H1 (cell line): ENCODE measurements at regions not wholly inside any gene's neighbourhood (a gene's known extent, or its start where the extent isn't known, plus 50 kb on each side); places are given as distances from the start of the nearest gene placed in this dataset.

Source experiments
- CTCF ChIA-PET: fragments of 300-600 bp; sonication (Branson Sonifier 250); formaldehyde crosslinking; loops from one replicate; lab custom pipeline; 2021; ENCODE audit not compliant: partially characterized antibody; lab: Charles Lee
- POLR2A ChIA-PET: fragments of 300-600 bp; sonication (Branson Sonifier 250); formaldehyde crosslinking; loops from one replicate; lab custom pipeline; 2021; ENCODE audit warnings: inconsistent platforms; ENCODE audit not compliant: partially characterized antibody; lab: Charles Lee
- DNase-seq, 2 experiments: peaks; one replicate each; pipeline versions ENCODE4 v3.0.0 to v3.0.0-alpha.2; 2010 to 2022; ENCODE audit warnings: low spot score in 2 of 2, low read depth in 1 of 2, mixed read lengths in 1 of 2
- FAIRE-seq: peaks from 2 replicates; lab custom pipeline; 2011; peaks lifted over from hg19 to GRCh38; lab: Jason Lieb, UNC
- H2AFZ ChIP-seq: 2 replicates; pipeline ENCODE4 v1.8.1; 2012; ENCODE audit warnings: low read length, inconsistent platforms
- H2AK5ac ChIP-seq: 2 replicates; pipeline ENCODE4 v1.6.1; 2013; ENCODE audit warnings: low read depth, low read length
- H2BK120ac ChIP-seq: replicated peaks from 2 replicates; pipeline ENCODE3; 2013; ENCODE audit warnings: low read depth, low read length, inconsistent platforms
- H2BK12ac ChIP-seq: 2 replicates; pipeline ENCODE4 v1.6.1; 2013; ENCODE audit warnings: low read depth, low read length
- H2BK15ac ChIP-seq: 2 replicates; pipeline ENCODE4 v1.6.1; 2013; ENCODE audit warnings: low read length
- H2BK20ac ChIP-seq: 2 replicates; pipeline ENCODE4 v1.6.1; 2013; ENCODE audit warnings: low read length
- H2BK5ac ChIP-seq: 2 replicates; pipeline ENCODE4 v1.6.1; 2013; ENCODE audit warnings: low read depth, low read length
- H3K14ac ChIP-seq: 2 replicates; pipeline ENCODE4 v1.6.1; 2013; ENCODE audit warnings: inconsistent platforms; ENCODE audit not compliant: insufficient read length
- H3K18ac ChIP-seq: 2 replicates; pipeline ENCODE4 v1.6.1; 2013; ENCODE audit warnings: low read length; ENCODE audit errors: extremely low read depth
- H3K23ac ChIP-seq: 2 replicates; pipeline ENCODE4 v1.6.1; 2013; ENCODE audit warnings: inconsistent platforms; ENCODE audit not compliant: insufficient read length
- H3K23me2 ChIP-seq: 2 replicates; pipeline ENCODE4 v1.6.1; 2013; ENCODE audit warnings: low read depth, low read length
- H3K27ac ChIP-seq: 2 replicates; pipeline ENCODE4 v1.6.1; 2011; ENCODE audit warnings: low read depth, low read length, inconsistent platforms
- H3K27me3 ChIP-seq, 4 experiments: replicated peaks in 1 of 4; 1 replicate in 1 of 4; 2 replicates in 3 of 4; pipeline versions ENCODE4 v1.6.1 to v1.8.1; 2011 to 2013; ENCODE audit warnings: low read length in 3 of 4, mild to moderate bottlenecking in 3 of 4, inconsistent platforms in 2 of 4, mixed read lengths in 2 of 4, moderate library complexity in 1 of 4; ENCODE audit not compliant: control insufficient read depth in 3 of 4, insufficient read depth in 3 of 4; ENCODE audit errors: extremely low read depth in 1 of 4
- H3K36me3 ChIP-seq, 4 experiments: 2 replicates each; pipeline versions ENCODE4 v1.6.1 to v1.8.1; 2011 to 2013; ENCODE audit warnings: mild to moderate bottlenecking in 4 of 4, low read length in 3 of 4, moderate library complexity in 2 of 4, control low read depth in 1 of 4, inconsistent platforms in 1 of 4; ENCODE audit not compliant: insufficient read depth in 4 of 4, control insufficient read depth in 2 of 4
- H3K4ac ChIP-seq: replicated peaks from 2 replicates; pipeline ENCODE3; 2013; ENCODE audit warnings: low read length, low read depth, mixed read lengths, inconsistent platforms; ENCODE audit not compliant: insufficient read length
- H3K4me1 ChIP-seq, 4 experiments: replicated peaks in 1 of 4; 1 replicate in 1 of 4; 2 replicates in 3 of 4; pipeline versions ENCODE4 v1.6.1 to v1.8.1; 2011 to 2013; ENCODE audit warnings: low read length in 3 of 4, inconsistent platforms in 2 of 4, mixed read lengths in 1 of 4; ENCODE audit not compliant: insufficient read depth in 4 of 4, control insufficient read depth in 3 of 4
- H3K4me2 ChIP-seq, 2 experiments: 2 replicates each; pipeline versions ENCODE4 v1.6.1 to v1.8.1; 2011 to 2013; ENCODE audit warnings: low read depth in 2 of 2, low read length in 2 of 2, control low read depth in 1 of 2, inconsistent platforms in 1 of 2, mild to moderate bottlenecking in 1 of 2; ENCODE audit not compliant: insufficient read depth in 1 of 2
- H3K4me3 ChIP-seq, 4 experiments: fragments of 200-600, 300-600 bp in 1 of 4; sonication (generic), shearing (Covaris generic), sonication (Bioruptor Twin) in 1 of 4; 2 replicates each; pipeline versions ENCODE4 v1.5.1 to v1.8.1; 2011 to 2016; ENCODE audit warnings: low read length in 4 of 4, low read depth in 3 of 4, control low read depth in 2 of 4, inconsistent platforms in 2 of 4, mild to moderate bottlenecking in 2 of 4, mixed read lengths in 1 of 4, moderate library complexity in 1 of 4; ENCODE audit not compliant: insufficient read depth in 2 of 4; ENCODE audit errors: extremely low read depth in 1 of 4
- H3K56ac ChIP-seq: replicated peaks from 2 replicates; pipeline ENCODE3; 2013; ENCODE audit warnings: low read depth, mild to moderate bottlenecking, mixed read lengths, low read length, inconsistent platforms; ENCODE audit not compliant: insufficient read length
- H3K79me1 ChIP-seq: 2 replicates; pipeline ENCODE4 v1.6.1; 2013; ENCODE audit warnings: low read depth, low read length, control low read depth
- H3K79me2 ChIP-seq, 2 experiments: 2 replicates each; pipeline versions ENCODE4 v1.6.1 to v1.8.1; 2012 to 2013; ENCODE audit warnings: low read length in 2 of 2, mild to moderate bottlenecking in 2 of 2, inconsistent platforms in 1 of 2; ENCODE audit not compliant: insufficient read depth in 2 of 2, control insufficient read depth in 1 of 2
- H3K9ac ChIP-seq, 4 experiments: replicated peaks in 1 of 4; 1 replicate in 1 of 4; 2 replicates in 3 of 4; pipeline versions ENCODE4 v1.6.1 to v1.8.1; 2011 to 2013; ENCODE audit warnings: low read depth in 3 of 4, low read length in 3 of 4, control low read depth in 2 of 4, mild to moderate bottlenecking in 2 of 4, moderate library complexity in 2 of 4, inconsistent platforms in 1 of 4; ENCODE audit errors: extremely low read depth in 1 of 4
- H3K9me3 ChIP-seq, 2 experiments: 2 replicates each; pipeline versions ENCODE4 v1.6.1 to v1.8.1; 2012 to 2013; ENCODE audit warnings: mild to moderate bottlenecking in 2 of 2, moderate library complexity in 2 of 2, control low read depth in 1 of 2, inconsistent platforms in 1 of 2, low read depth in 1 of 2, low read length in 1 of 2, mixed read lengths in 1 of 2; ENCODE audit not compliant: insufficient read depth in 2 of 2
- H4K20me1 ChIP-seq, 2 experiments: replicated peaks in 1 of 2; 2 replicates each; pipeline versions ENCODE3 to v1.8.1; 2011 to 2013; ENCODE audit warnings: inconsistent platforms in 2 of 2, low read length in 2 of 2, mild to moderate bottlenecking in 1 of 2; ENCODE audit not compliant: insufficient read depth in 2 of 2, control insufficient read depth in 1 of 2
- H4K5ac ChIP-seq: 2 replicates; pipeline ENCODE4 v1.6.1; 2013; ENCODE audit warnings: low read length, low read depth, mixed read lengths, inconsistent platforms; ENCODE audit not compliant: insufficient read length
- H4K8ac ChIP-seq: 2 replicates; pipeline ENCODE4 v1.8.0; 2013; ENCODE audit warnings: mild to moderate bottlenecking, moderate library complexity, low read length, inconsistent platforms; ENCODE audit not compliant: insufficient read depth; ENCODE audit errors: extremely low read depth
- H4K91ac ChIP-seq: replicated peaks from 2 replicates; pipeline ENCODE3; 2013; ENCODE audit warnings: low read length, mixed read lengths, inconsistent platforms; ENCODE audit not compliant: insufficient read length
- CEBPB ChIP-seq: IDR thresholded peaks from 2 replicates; pipeline ENCODE4 v1.6.1; 2012; ENCODE audit warnings: low read depth, low read length
- CHD2 ChIP-seq: IDR thresholded peaks from 2 replicates; pipeline ENCODE4 v1.6.1; 2012; ENCODE audit warnings: low read length, improper control_type of control experiment
- EZH2 ChIP-seq: fragments of 200-600 bp; sonication (generic); IDR thresholded peaks from 2 replicates; pipeline ENCODE4 v1.7.1; 2012; ENCODE audit warnings: low read depth, mild to moderate bottlenecking, moderate library complexity, low read length, inconsistent platforms; ENCODE audit not compliant: severe bottlenecking
- GABPA ChIP-seq: IDR thresholded peaks from 2 replicates; pipeline ENCODE4 v1.6.1; 2011; ENCODE audit warnings: mild to moderate bottlenecking, low read length, moderate library complexity, borderline replicate concordance; ENCODE audit not compliant: insufficient read depth
- GTF2F1 ChIP-seq: IDR thresholded peaks from 2 replicates; pipeline ENCODE4 v1.6.1; 2012; ENCODE audit warnings: low read depth, low read length, improper control_type of control experiment, borderline replicate concordance
- NRF1 ChIP-seq: IDR thresholded peaks from 2 replicates; pipeline ENCODE4 v1.6.1; 2011; ENCODE audit warnings: mild to moderate bottlenecking, low read depth, low read length, improper control_type of control experiment
- PHF8 ChIP-seq: fragments of 200-600 bp; sonication (generic); conservative IDR thresholded peaks from 2 replicates; pipeline ENCODE4 v1.7.1; 2012; ENCODE audit warnings: low read depth, mild to moderate bottlenecking, inconsistent platforms, low read length, moderate library complexity
- POLR2A ChIP-seq, 2 experiments: IDR thresholded peaks; 1 replicate in 1 of 2; 2 replicates in 1 of 2; pipeline ENCODE4 v1.6.1; 2011; ENCODE audit warnings: low read depth in 2 of 2, low read length in 2 of 2, mild to moderate bottlenecking in 2 of 2; ENCODE audit errors: control extremely low read depth in 1 of 2
- POU5F1 ChIP-seq: IDR thresholded peaks from 2 replicates; pipeline ENCODE4 v1.6.1; 2011; ENCODE audit warnings: low read depth, mild to moderate bottlenecking, low read length, moderate library complexity
- RNF2 ChIP-seq: fragments of 200-900, 300-1000 bp; sonication (generic); IDR thresholded peaks from 2 replicates; pipeline ENCODE4 v1.7.1; 2016; ENCODE audit warnings: borderline replicate concordance, low read depth, mild to moderate bottlenecking, antibody characterized with exemption, low read length; ENCODE audit not compliant: poor library complexity, severe bottlenecking; ENCODE audit errors: missing control alignments
- SIX5 ChIP-seq: IDR thresholded peaks from 2 replicates; pipeline ENCODE4 v1.6.1; 2011; ENCODE audit warnings: mild to moderate bottlenecking, low read depth, low read length
- SUZ12 ChIP-seq: fragments of 200-600 bp; sonication (generic); IDR thresholded peaks from 2 replicates; pipeline ENCODE4 v1.6.1; 2012; ENCODE audit warnings: mild to moderate bottlenecking, inconsistent platforms, low read length, moderate library complexity, mixed read lengths
- TAF1 ChIP-seq: IDR thresholded peaks from 2 replicates; pipeline ENCODE4 v1.6.1; 2011; ENCODE audit warnings: mild to moderate bottlenecking, low read depth, low read length
- WGBS, 2 experiments: shearing (Covaris generic) in 1 of 2; methylation state at CpG; one replicate each; pipeline versions ENCODE4 v1.1.6 to v1.1.7; 2013 to 2015; ENCODE audit warnings: low lambda C conversion rate in 2 of 2, mixed read lengths in 2 of 2, inconsistent platforms in 1 of 2, low coverage in 1 of 2, missing lambda C conversion rate in 1 of 2; ENCODE audit not compliant: insufficient replicate concordance in 2 of 2, insufficient coverage in 1 of 2, insufficient read length in 1 of 2; ENCODE audit errors: extremely low coverage in 1 of 2, missing lambda C conversion rate in 1 of 2; 5-methylcytosine and 5-hydroxymethylcytosine counted together

- Histone ChIP-seq H2BK15ac (no peak overlapping the region), H2BK20ac (no peak overlapping the region), H2AK5ac (no peak overlapping the region), H3K4me3 (peak overlapping the region; percentile 43 to 62 (median 52)), H2BK12ac (0 out of 2 replicates have a peak overlapping the region, but pooled peaks have one; percentile 39), H3K9me3 (no peaks in the 10 kb centered on the region), H3K27ac (no peak overlapping the region), H4K8ac (no peak overlapping the region), H3K23me2 (peaks cover 9% of the 10 kb centered on the region), H2BK5ac (no peak overlapping the region), H3K4ac (no peak overlapping the region), H2BK120ac (no peak overlapping the region), H2AFZ (peak overlapping the region; percentile 79), H3K79me1 (no peaks in the 10 kb centered on the region), H4K5ac (no peak overlapping the region), H4K20me1 (no peaks in the 10 kb centered on the region), H3K27me3 (peaks cover 0 to 12% (median 11%) of the 10 kb centered on the region in 4 experiments; a peak in 6 of 7 replicates), H3K79me2 (no peaks in the 10 kb centered on the region), H3K36me3 (no peaks in the 10 kb centered on the region), H3K23ac (no peak overlapping the region), H3K4me1 (no peaks in the 10 kb centered on the region; a peak in 1 of 7 replicates), H3K18ac (no peak overlapping the region), H3K9ac (no peak overlapping the region), H3K14ac (no peak overlapping the region), H3K4me2 (peak overlapping the region; percentile 69 to 89), H4K91ac (no peak overlapping the region), H3K56ac (no peak overlapping the region)
- CTCF ChIA-PET = interaction anchor here (0.6 to 1.4 kb wide), 4 partner anchors 51 to 876 kb away, joined by 3 read pairs; no protein-coding TSS in a partner anchor
- 13% methylated on average over 34 of the region's 34 CpGs; no CpG with 5 or more reads in 1 of the 2 experiments for WGBS, 2 experiments
- FAIRE-seq = no peak
- POLR2A ChIA-PET = interaction anchor here (0.8 kb wide), 2 partner anchors 9 to 267 kb away, joined by 3 to 5 read pairs; no protein-coding TSS in a partner anchor
- DNase-seq = peak; percentile 3 to 59
- TF ChIP-seq SUZ12 (peak; percentile 47; the same call in 1 of the 2 replicates), GABPA (no peak), EZH2 (peak; percentile 31), GTF2F1 (no peak), PHF8 (no peak), CHD2 (no peak), SIX5 (no peak), POU5F1 (no peak), CEBPB (no peak), TAF1 (peak; percentile 19; the same call in 1 of the 2 replicates), RNF2 (no peak), NRF1 (no peak), POLR2A (IDR thresholded peaks at IDR 0.05; ENCODE audit: control extremely low read depth in 1 of 2, low read depth in 2 of 2, low read length in 2 of 2) (no peak)
Observed at GRCh38 chr10:8331896-8332729, 277.6 kb downstream of the GATA3 start.
